ENCODE measurements at regions not wholly inside any gene's neighbourhood (a gene's known extent, or its start where the extent isn't known, plus 50 kb on each side); places are given as distances from the start of the nearest gene placed in this dataset.

DNA sequence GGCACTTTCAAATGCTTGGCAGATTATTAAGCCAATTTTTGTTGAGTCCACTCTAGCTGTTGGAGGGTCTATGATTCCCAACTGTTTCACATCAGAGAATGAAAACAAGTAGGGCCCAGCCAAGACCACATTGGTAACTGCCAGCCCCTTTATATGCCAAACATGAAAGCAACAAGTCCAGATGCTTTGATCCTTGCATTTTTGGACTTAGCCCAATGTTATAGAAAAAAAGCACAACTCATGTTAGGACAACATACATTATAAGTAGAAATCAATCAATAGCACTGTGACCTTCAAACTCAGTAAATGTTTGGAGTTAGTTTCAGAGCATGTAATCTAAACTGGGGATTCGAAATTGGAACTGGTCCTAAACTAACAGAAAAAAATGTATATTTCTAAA lies 674.7 kb downstream of the MECOM start:
- TF ChIP-seq POLR2A (IDR thresholded peaks at IDR 0.05) = no peak
- TF ChIP-seq, protein P1, sequence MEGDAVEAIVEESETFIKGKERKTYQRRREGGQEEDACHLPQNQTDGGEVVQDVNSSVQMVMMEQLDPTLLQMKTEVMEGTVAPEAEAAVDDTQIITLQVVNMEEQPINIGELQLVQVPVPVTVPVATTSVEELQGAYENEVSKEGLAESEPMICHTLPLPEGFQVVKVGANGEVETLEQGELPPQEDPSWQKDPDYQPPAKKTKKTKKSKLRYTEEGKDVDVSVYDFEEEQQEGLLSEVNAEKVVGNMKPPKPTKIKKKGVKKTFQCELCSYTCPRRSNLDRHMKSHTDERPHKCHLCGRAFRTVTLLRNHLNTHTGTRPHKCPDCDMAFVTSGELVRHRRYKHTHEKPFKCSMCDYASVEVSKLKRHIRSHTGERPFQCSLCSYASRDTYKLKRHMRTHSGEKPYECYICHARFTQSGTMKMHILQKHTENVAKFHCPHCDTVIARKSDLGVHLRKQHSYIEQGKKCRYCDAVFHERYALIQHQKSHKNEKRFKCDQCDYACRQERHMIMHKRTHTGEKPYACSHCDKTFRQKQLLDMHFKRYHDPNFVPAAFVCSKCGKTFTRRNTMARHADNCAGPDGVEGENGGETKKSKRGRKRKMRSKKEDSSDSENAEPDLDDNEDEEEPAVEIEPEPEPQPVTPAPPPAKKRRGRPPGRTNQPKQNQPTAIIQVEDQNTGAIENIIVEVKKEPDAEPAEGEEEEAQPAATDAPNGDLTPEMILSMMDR (IDR thresholded peaks at IDR 0.05) = no peak
- 39 to 53% methylated on average over 1 of the region's 1 CpG for WGBS, 2 donors
- no peak for DNase-seq (ENCODE audit: low spot score in 2 of 2)
- intact Hi-C loops (cut with DNase I; ENCODE audit: low total_unique reads) = no loop called here
- H3K4me3 ChIP-seq (ENCODE audit: low read depth, poor library complexity, severe bottlenecking) = no peak overlapping the region

DNA sequence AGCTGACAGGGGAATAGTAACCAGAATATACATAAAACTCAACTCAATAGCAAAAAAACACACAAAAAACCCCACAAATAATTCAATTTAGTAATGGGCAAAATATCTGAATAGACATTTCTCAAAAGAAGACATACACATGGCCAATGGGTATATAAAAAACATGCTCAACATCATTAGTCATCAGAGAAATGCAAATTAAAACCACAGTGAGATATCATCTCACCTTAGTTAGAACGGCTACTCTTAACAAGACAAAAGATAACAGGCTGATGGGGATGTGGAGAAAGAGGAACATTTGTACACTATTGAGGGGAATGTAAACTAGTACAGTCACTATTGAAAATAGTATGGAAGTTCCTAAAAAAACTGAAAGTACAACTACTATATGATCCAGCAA lies 678.6 kb downstream of the MECOM start:
- intact Hi-C loops (cut with DNase I; ENCODE audit: low total_unique reads) = no loop called here
- DNase-seq (ENCODE audit: low spot score in 2 of 2) = no peak
- 48 to 64% methylated on average over 1 of the region's 1 CpG for WGBS, 2 donors
- no peak overlapping the region for H3K4me3 ChIP-seq (ENCODE audit: low read depth, poor library complexity, severe bottlenecking)
- TF ChIP-seq, protein P1 (IDR thresholded peaks at IDR 0.05) = no peak
- TF ChIP-seq POLR2A (IDR thresholded peaks at IDR 0.05) = no peak

DNA sequence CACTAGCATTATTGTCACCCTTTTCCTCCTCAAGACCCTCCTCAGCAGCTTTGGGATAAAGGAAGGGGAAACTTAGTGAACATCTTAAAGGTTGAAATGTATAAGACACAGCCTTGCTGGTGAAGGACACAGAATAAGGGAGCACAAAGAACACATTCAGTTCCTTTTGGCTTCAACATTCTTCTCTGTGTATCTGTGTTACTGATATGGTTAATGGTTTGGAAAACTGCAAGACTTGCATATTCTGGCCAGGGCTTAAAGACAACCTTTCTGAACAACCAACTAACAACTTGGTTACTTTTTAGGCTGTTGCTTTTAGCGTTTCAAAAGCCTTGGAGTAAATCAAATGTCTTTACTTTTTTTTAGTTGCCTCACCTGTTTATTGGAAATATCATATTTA lies 680.5 kb downstream of the MECOM start:
- WGBS, 2 donors = 74 to 85% methylated on average over 1 of the region's 1 CpG
- intact Hi-C loops (cut with DNase I; ENCODE audit: low total_unique reads) = no loop called here
- no peak for TF ChIP-seq POLR2A (IDR thresholded peaks at IDR 0.05)
- TF ChIP-seq, protein P1 (IDR thresholded peaks at IDR 0.05) = no peak
- no peak overlapping the region for H3K4me3 ChIP-seq (ENCODE audit: low read depth, poor library complexity, severe bottlenecking)
- no peak for DNase-seq (ENCODE audit: low spot score in 2 of 2)

DNA sequence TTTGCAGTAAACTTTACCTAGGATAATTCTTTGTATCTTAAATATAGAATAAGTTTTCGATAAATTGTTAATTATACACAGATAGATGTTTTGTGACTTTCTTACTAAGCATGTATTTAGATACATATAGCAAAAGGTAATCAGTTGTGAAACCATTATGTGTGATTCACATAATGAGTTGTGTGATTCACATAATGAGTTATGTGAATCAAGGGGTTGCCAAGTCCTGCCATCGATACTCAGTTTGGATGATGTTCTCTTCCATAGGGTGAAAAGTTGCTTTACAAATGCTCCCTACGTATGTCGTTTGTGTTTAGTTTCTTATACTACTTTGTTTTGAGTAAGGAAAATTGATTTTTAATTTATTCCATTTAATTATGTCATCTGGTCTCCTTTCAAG lies 682.1 kb downstream of the MECOM start:
- no peak for DNase-seq (ENCODE audit: low spot score in 2 of 2)
- H3K4me3 ChIP-seq (ENCODE audit: low read depth, poor library complexity, severe bottlenecking) = no peak overlapping the region
- TF ChIP-seq, protein P1 (IDR thresholded peaks at IDR 0.05) = no peak
- TF ChIP-seq POLR2A (IDR thresholded peaks at IDR 0.05) = no peak
- WGBS, 2 donors = 73 to 80% methylated on average over 4 of the region's 4 CpGs
- intact Hi-C loops (cut with DNase I; ENCODE audit: low total_unique reads) = no loop called here

DNA sequence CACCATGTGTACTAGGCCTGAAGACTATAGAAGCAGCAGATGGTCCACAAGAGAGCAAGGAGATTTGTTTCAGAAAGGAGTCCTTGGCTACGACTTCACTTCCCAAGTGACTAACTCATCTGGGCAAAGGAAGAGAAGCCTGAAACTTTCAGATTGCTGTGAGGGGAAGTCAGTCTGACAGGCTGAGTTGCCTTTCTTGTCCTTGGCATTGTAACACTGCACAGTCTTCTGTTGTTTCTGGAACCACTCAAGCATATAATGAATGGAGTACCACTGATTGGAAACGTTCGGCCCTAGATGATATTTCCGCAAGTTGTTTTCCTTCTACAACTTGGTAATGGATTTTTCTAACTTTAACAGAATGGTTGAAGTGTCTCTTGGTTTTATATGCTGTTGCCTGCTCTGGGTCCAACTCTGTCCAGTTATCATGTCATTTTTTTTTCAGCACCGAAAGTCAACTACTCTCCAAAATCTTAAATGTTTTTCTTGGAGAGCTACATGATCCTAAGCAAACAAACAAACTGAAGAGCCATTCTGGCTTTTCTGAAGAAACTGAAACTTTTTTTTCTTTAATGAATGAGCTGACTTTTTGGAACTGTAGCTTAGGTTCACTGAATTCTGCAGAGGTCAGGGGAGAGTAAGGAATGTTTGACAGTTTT lies 685.7 kb downstream of the MECOM start:
- TF ChIP-seq, protein P1 (IDR thresholded peaks at IDR 0.05) = no peak
- TF ChIP-seq POLR2A (IDR thresholded peaks at IDR 0.05) = no peak
- no peak overlapping the region for H3K4me3 ChIP-seq (ENCODE audit: low read depth, poor library complexity, severe bottlenecking)
- WGBS, 2 donors = 75 to 78% methylated on average over 5 of the region's 5 CpGs
- DNase-seq (ENCODE audit: low spot score in 2 of 2) = no peak
- intact Hi-C loops (cut with DNase I; ENCODE audit: low total_unique reads) = no loop called here

DNA sequence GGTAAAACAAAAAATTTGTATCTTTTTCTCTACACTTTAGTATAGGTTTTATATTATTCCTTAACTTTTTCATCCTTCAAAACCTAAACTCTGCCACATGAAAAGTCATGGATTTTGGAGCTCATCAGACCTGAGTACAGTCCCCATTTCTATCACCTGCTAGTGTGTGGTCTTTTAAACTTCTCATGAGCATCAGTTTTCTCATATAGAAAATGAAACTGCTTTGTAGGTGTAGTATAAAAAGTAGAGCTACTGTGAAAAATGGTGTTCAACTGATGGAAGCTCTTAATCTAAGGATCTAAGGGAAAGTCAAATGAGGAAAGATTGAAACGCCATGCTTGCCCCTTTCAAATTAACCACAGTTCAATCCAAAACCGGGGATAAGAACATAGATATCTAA lies 686.5 kb downstream of the MECOM start:
- TF ChIP-seq POLR2A (IDR thresholded peaks at IDR 0.05) = no peak
- H3K4me3 ChIP-seq (ENCODE audit: low read depth, poor library complexity, severe bottlenecking) = no peak overlapping the region
- DNase-seq (ENCODE audit: low spot score in 2 of 2) = no peak
- 63 to 78% methylated on average over 2 of the region's 2 CpGs for WGBS, 2 donors
- intact Hi-C loops (cut with DNase I; ENCODE audit: low total_unique reads) = no loop called here
